ENCODE measurements at regions not wholly inside any gene's neighbourhood (a gene's known extent, or its start where the extent isn't known, plus 50 kb on each side); places are given as distances from the start of the nearest gene placed in this dataset.

- no peak overlapping the region for H2BK15ac ChIP-seq (ENCODE audit: low read depth, low read length)
- WGBS (ENCODE audit: extremely low coverage, insufficient read length, low lambda C conversion rate), result no CpG with 5 or more reads among the region's 1 CpG
- H2BK12ac ChIP-seq (ENCODE audit: insufficient read length, low read depth, low read length), result no peak overlapping the region
- no peak overlapping the region for H2BK5ac ChIP-seq (ENCODE audit: insufficient read length, low read length)
- Mint-ChIP-seq H3K27me3 (ENCODE audit: low read depth) (no peaks in the 10 kb centered on the region; the same call in 1 of the 2 replicates), H3K9me3 (no peaks in the 10 kb centered on the region; a peak in 1 of 5 replicates), H3K36me3 (ENCODE audit: insufficient read depth in 1 of 3, low read depth in 3 of 3) (no peaks in the 10 kb centered on the region), H3K4me3 (no peak overlapping the region), H3K4me1 (peaks cover 23% of the 10 kb centered on the region in 2 experiments), H3K27ac (no peak overlapping the region)
- H3K4me2 ChIP-seq (ENCODE audit: insufficient read depth, insufficient read length, low read length), result no peak overlapping the region
- H2BK120ac ChIP-seq (ENCODE audit: low read depth, low read length, poor library complexity, severe bottlenecking), result no peak overlapping the region
- H4K5ac ChIP-seq (ENCODE audit: insufficient read length, low read depth, low read length), result no peak overlapping the region
- DNase-seq, result no peak
- H3K23me2 ChIP-seq (ENCODE audit: insufficient read length, low read depth, low read length, poor library complexity, severe bottlenecking), result peaks cover 5% of the 10 kb centered on the region
- H3K27me3 ChIP-seq (ENCODE audit: insufficient read depth, low read length), result no peaks in the 10 kb centered on the region
- H3K23ac ChIP-seq (ENCODE audit: insufficient read length, low read depth, low read length), result no peak overlapping the region
- no peak overlapping the region for H3K27ac ChIP-seq (ENCODE audit: insufficient read length, low read depth, low read length)
- no peaks in the 10 kb centered on the region for H4K20me1 ChIP-seq (ENCODE audit: control insufficient read depth, insufficient read depth, insufficient read length)
- no peak overlapping the region for H3T11ph ChIP-seq (ENCODE audit: low read length)
- H3K9me3 ChIP-seq (ENCODE audit: control insufficient read depth, low read depth, low read length), result no peaks in the 10 kb centered on the region
- TF ChIP-seq CTCF (conservative IDR thresholded peaks at IDR 0.05), result no peak
- no peak overlapping the region for H3K56ac ChIP-seq (ENCODE audit: insufficient read length, low read depth, low read length)
- no peak overlapping the region for H3K14ac ChIP-seq (ENCODE audit: insufficient read depth, low read length)
- no peak overlapping the region for H4K8ac ChIP-seq (replicated peaks; ENCODE audit: insufficient read length, low read depth, low read length)
- no peak overlapping the region for H3K4ac ChIP-seq (ENCODE audit: low read depth, low read length)
- no peak overlapping the region for H3K18ac ChIP-seq (ENCODE audit: insufficient read length, low read depth, low read length)
- no peak overlapping the region for H4K91ac ChIP-seq (ENCODE audit: insufficient read length, low read depth, low read length)
- no peak overlapping the region for H2AFZ ChIP-seq (ENCODE audit: low read length)
- no peaks in the 10 kb centered on the region for H3K79me2 ChIP-seq (ENCODE audit: insufficient read depth, low read length)
- no peak overlapping the region for H2AK5ac ChIP-seq (ENCODE audit: insufficient read length, low read length)
- peaks cover 3% of the 10 kb centered on the region; the same call in 1 of the 2 replicates for H3K4me1 ChIP-seq (ENCODE audit: insufficient read depth, low read length)
- no peak overlapping the region for H2BK20ac ChIP-seq (ENCODE audit: low read depth, low read length, poor library complexity, severe bottlenecking)
- H3K9ac ChIP-seq (ENCODE audit: extremely low read depth, insufficient read length, low read length), result no peak overlapping the region
- H3K79me1 ChIP-seq (ENCODE audit: insufficient read depth, low read depth, low read length, poor library complexity, severe bottlenecking), result no peaks in the 10 kb centered on the region
Observed at GRCh38 chr16:79765431-79765830, 164.9 kb upstream of the MAF start.

Data from H9 (cell line).